HG03097 (cell line): ENCODE measurements at regions not wholly inside any gene's neighbourhood (a gene's known extent, or its start where the extent isn't known, plus 50 kb on each side); places are given as distances from the start of the nearest gene placed in this dataset.

ENCODE experiments used
- ATAC-seq: cut with Tn5 transposase; IDR thresholded peaks from one replicate; pipeline ENCODE4 v1.9.1; 2021; ENCODE audit not compliant: unreplicated experiment, low FRiP score

GRCh38 chr20:6715401-6715941 is 52.0 kb upstream of the BMP2 start:
- ATAC-seq = no peak

GRCh38 chr20:6714279-6714711 is 53.2 kb upstream of the BMP2 start:
- no peak for ATAC-seq

GRCh38 chr20:6711951-6712649 is 55.4 kb upstream of the BMP2 start:
- ATAC-seq = no peak

GRCh38 chr20:6709910-6710595 is 57.4 kb upstream of the BMP2 start:
- no peak for ATAC-seq

GRCh38 chr20:6708010-6708409 is 59.5 kb upstream of the BMP2 start:
- no peak for ATAC-seq

- ATAC-seq = no peak
These were observed 60.1 kb upstream of the BMP2 start for GRCh38 chr20:6707321-6707831.

GRCh38 chr20:6705926-6706548 is 61.4 kb upstream of the BMP2 start:
- ATAC-seq = no peak

GRCh38 chr20:6705106-6705766 is 62.2 kb upstream of the BMP2 start:
- ATAC-seq = no peak

GRCh38 chr20:6704132-6704861 is 63.2 kb upstream of the BMP2 start:
- ATAC-seq = no peak

GRCh38 chr20:6703656-6704055 is 63.8 kb upstream of the BMP2 start:
- ATAC-seq = no peak

- ATAC-seq = no peak
These were observed 64.4 kb upstream of the BMP2 start for GRCh38 chr20:6703047-6703446.

GRCh38 chr20:6702144-6702543 is 65.3 kb upstream of the BMP2 start:
- ATAC-seq = no peak

GRCh38 chr20:6700563-6701329 is 66.7 kb upstream of the BMP2 start:
- no peak for ATAC-seq

- no peak for ATAC-seq
These were observed 67.4 kb upstream of the BMP2 start for GRCh38 chr20:6699921-6700562.

GRCh38 chr20:6698723-6699122 is 68.8 kb upstream of the BMP2 start:
- ATAC-seq = no peak

- ATAC-seq = no peak
These were observed 69.4 kb upstream of the BMP2 start for GRCh38 chr20:6698056-6698455.

GRCh38 chr20:6697228-6697972 is 70.1 kb upstream of the BMP2 start:
- no peak for ATAC-seq

- ATAC-seq = no peak
These were observed 71.5 kb upstream of the BMP2 start for GRCh38 chr20:6696001-6696400.
